Coronary artery (tissue), 2 donors: ENCODE measurements at regions not wholly inside any gene's neighbourhood (a gene's known extent, or its start where the extent isn't known, plus 50 kb on each side); places are given as distances from the start of the nearest gene placed in this dataset.
A peak's percentile ranks its signal among the peaks of the same experiment; 100 is the strongest.

ENCODE experiments used
- DNase-seq: peaks from one replicate; pipeline ENCODE4 v3.0.0-alpha.2; 2017; ENCODE audit warnings: low spot score
- H3K27ac ChIP-seq, 2 donors: fragments of 200-600 bp; sonication (generic); one replicate each; pipeline ENCODE4 v1.5.1; 2016 to 2019
- H3K4me3 ChIP-seq: fragments of 200-600 bp; sonication (generic); 2 replicates; pipeline ENCODE4 v1.5.1; 2016; ENCODE audit warnings: mild to moderate bottlenecking, moderate library complexity
- TF ChIP-seq, protein P1 (sequence below): fragments of 200-600 bp; sonication (generic); IDR thresholded peaks from one replicate; pipeline ENCODE4 v1.5.1; 2019; ENCODE audit warnings: antibody characterized with exemption

DNA sequence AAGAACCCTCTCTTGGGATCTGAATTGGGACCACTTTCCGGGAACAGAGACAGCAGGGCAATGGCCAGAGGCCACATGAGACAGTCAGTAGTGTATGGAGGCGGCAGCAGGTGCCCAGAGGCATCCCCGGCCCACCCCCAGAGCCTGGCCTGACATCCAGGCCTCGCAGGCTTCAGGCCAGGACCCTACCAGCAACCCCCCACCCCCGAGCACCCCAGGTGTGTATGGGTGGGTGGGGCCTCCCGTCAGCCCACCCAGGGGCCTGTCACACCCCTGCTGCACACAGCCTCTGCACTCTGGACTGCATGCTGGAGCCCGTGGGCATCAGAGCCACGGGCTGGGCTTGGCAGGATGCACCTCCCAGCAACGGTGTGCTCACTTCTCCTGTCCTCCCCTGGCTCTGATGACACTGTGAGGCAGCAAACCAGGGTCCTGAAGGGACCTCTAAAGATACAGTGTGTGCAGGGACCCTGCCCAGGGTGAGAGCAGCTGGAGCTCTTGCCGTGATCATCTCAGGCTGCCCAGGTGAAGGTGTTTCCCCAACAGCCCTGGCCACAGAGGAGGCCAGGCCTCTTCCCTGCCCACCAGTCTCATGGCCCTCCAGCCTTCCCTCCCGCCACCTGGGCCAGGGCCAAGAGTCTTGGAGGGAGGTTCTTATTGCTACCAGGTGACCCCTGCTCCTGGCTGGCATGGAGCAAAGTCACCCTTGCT, 88.8 kb upstream of the SEPTIN5 start:
- DNase-seq = no peak
- TF ChIP-seq, protein P1, sequence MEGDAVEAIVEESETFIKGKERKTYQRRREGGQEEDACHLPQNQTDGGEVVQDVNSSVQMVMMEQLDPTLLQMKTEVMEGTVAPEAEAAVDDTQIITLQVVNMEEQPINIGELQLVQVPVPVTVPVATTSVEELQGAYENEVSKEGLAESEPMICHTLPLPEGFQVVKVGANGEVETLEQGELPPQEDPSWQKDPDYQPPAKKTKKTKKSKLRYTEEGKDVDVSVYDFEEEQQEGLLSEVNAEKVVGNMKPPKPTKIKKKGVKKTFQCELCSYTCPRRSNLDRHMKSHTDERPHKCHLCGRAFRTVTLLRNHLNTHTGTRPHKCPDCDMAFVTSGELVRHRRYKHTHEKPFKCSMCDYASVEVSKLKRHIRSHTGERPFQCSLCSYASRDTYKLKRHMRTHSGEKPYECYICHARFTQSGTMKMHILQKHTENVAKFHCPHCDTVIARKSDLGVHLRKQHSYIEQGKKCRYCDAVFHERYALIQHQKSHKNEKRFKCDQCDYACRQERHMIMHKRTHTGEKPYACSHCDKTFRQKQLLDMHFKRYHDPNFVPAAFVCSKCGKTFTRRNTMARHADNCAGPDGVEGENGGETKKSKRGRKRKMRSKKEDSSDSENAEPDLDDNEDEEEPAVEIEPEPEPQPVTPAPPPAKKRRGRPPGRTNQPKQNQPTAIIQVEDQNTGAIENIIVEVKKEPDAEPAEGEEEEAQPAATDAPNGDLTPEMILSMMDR = no peak
- Histone ChIP-seq H3K4me3 (no peak overlapping the region), H3K27ac (no peak overlapping the region)

DNA sequence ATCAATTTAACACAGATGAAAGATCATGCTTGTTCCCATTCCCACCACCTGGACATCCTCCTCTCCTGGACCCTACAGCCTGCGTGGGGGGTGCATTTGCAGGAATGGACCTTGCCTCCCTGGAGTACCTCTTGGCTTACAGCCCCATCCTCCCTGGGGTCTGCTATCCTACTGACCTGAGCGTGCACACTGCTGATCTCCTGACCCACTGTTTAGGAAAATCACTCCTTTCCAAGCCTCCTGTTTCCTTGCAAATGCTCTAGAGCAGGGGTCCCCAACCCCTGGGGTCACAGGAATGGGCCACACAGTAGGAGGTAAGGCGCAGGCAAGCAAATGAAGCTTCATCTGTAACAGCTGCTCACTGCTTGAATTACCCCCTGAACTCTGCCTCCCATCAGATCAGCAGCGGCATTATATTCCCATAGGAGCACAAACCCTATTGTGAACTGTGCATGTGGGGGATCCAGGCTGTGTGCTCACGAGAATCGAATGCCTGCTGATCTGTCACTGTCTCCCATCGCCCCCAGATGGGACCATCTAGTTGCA, 88.2 kb upstream of the SEPTIN5 start:
- TF ChIP-seq, protein P1 = no peak
- no peak overlapping the region for H3K4me3 ChIP-seq
- DNase-seq = no peak

DNA sequence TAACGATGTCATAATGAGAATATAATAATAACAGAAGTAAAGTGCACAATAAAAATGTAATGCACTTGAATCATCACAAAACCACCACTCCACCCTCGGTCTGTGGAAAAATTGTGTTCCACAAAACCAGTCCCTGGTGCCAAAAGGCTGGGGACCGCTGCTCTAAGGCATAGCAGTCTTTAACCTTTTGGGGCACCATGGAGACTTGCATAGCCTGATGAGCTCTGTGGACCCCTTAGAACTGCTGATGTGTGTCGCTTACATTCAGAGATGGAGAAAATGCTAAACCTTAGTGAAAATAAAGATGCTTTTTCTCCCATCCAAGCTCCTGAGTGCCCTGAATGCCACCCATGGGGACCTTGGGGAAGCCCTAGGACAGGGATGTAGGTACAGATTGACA, 87.6 kb upstream of the SEPTIN5 start:
- Histone ChIP-seq H3K4me3 (no peak overlapping the region), H3K27ac (no peak overlapping the region)
- TF ChIP-seq, protein P1 = no peak
- DNase-seq = no peak

More for the DNA sequence above, 88.2 kb upstream of the SEPTIN5 start:
- H3K27ac ChIP-seq = no peak overlapping the region

DNA sequence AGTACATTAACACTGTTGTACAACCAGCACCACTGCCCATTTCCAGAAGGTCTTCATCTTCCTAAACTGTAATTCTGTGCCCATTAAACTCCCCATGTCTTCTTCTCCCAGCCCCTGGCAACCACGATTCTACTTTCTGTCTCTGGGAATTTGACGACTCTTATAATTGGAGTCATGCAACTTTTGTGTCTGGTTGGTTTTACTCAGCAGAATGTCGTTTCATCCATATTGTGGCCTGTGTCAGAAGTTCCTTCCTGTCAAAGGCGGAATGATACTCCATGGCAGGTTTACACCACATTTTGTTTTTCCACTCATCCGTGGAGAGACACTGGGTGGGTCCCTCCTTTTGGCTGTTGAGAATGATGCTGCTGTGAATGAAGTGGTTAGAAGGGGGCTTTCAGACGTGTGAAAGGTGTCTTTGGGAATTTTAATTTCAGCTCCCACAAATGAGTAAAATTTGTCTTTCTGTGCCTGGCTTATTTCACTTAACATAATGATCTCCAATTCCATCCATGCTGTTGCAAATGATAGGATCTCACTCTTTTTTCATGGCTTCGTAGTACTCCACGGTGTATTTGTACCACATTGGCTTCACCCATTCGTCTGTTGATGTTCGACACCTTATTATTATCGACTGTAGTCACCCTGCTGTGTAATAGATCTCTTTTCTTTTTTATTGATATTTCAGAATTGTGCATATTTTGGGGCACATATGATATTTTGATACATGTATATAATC, 86.1 kb upstream of the SEPTIN5 start:
- Histone ChIP-seq H3K4me3 (no peak overlapping the region), H3K27ac (no peak overlapping the region)
- DNase-seq = no peak
- TF ChIP-seq, protein P1 = no peak

DNA sequence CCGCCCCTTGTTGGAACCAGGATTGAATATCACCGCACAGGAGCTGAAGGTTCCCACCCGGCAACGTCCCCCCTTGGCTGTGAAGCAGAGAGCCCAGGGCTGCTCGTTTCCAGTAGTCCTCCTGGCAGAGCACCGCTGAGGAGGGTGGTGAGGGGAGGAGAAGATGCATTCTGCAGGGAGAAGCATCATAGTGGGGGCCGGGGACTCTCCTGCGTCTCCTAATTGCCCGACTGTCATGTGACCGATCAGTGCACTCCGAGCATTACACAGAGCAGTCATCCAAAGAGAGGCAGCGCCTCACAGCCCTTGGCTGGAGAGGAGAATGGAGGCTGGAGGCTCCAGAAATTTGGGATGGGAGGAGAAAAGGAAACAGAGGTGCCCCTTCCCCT, 85.0 kb upstream of the SEPTIN5 start:
- no peak overlapping the region for H3K4me3 ChIP-seq
- TF ChIP-seq, protein P1 = no peak
- peak; percentile 46 for DNase-seq
- no peak overlapping the region for H3K27ac ChIP-seq

DNA sequence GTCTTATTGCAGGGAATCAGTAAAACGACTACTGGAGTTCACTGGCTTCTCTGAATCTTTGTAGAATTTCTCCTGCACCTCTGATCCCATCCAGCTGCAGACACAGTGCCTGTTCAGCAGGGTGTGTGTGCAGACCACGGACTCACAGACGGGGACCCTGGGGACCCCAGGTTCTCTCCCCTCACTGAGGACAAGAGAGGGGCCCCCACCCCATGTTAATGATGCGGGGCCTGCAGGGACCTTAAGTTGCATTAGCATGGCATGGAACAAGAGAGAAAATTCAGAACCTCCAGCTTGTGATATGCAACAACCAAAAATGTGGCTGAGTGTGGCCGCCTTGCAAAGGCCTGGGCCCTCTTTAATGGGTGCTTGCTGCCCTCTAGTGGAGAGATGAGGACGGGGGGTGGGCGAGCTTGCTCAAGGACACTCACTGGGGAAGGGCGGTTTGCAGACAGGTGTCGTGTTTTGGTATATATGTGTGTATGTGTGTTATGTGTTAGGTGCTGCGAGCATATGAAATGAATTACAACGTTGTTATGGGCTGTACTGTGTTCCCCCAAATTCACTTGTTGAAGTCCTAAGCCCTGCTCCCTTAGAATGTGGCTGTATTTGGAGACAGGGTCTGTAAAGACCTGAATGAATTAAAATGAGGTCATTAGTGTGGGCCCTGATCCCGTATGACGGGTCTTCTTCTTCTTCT, 84.4 kb upstream of the SEPTIN5 start:
- TF ChIP-seq, protein P1 = peak; percentile 76
- H3K4me3 ChIP-seq = no peak overlapping the region
- no peak overlapping the region for H3K27ac ChIP-seq
- peak; percentile 73 for DNase-seq
